ENCODE measurements at regions not wholly inside any gene's neighbourhood (a gene's known extent, or its start where the extent isn't known, plus 50 kb on each side); places are given as distances from the start of the nearest gene placed in this dataset.
"Not testable (repeated sequence)": the region's sequence is repeated elsewhere in the genome, so short reads cannot be mapped to it uniquely, and the experiment has no call there.

DNA sequence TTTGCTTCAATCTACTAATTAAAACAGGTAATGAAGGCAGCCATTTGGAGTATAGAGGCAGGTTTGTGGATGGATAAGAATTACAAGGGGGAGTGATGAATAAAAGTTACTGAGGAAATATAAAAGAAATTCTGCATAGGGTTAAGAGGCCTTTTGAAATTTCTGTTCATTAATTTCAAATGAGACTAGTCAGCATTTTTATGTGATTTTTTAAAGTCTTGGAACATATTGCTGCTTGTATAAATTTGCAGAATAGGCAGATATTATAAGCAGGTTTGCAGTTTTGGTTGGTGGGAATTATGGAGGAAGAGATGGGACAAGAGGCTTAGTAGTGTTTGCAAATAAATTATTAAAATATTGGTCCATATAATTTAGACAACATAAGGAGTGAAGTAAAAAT, 750.4 kb upstream of the AGA start:
- no peak for DNase-seq

DNA sequence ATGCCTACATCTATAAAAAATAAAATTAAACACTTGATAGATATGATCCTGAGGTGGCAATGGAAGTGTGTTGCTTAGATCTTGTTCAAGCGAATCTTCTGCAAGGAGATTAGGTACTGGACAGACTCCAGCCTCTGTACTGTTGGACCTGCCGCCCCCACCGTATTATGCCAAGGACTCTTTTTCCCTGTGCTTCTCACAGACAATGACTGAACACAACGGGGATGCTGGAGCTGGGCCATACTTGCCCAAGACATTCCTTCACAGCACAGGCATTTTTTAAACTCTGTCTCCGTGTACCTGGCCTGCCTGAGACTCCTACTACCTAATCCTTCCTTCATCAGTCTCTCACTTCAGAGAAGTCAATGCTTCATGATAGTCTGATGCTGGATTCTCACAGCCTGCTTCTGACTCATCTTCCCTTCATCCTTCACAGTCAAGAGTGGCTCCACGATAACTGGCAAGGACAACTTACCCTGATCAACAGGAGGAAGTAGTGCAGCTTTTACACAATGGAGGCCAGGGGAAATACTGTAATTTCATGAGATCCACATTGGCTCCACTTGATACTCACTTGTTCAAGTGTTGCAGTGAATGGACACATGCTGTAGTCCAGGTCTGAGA, 754.6 kb upstream of the AGA start:
- DNase-seq, result no peak

DNA sequence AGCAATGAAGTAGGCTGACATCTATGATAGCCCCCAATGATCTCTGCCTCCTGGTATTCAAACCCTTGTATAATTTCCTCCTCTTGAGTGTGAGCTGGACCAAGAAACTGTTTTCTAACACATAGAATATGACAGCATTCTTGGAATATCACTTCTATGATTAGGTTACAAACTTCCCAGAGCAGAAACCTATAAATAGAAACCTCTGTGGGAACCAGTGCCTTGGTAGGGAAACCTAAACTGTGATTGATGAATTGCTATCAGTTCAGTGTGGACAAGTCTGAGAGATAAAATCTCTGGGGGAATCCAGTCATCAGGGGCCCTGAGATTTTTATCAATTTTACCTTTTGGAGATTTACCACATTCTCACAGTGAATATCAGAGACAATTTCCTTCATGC, 756.5 kb upstream of the AGA start:
- DNase-seq, result no peak

DNA sequence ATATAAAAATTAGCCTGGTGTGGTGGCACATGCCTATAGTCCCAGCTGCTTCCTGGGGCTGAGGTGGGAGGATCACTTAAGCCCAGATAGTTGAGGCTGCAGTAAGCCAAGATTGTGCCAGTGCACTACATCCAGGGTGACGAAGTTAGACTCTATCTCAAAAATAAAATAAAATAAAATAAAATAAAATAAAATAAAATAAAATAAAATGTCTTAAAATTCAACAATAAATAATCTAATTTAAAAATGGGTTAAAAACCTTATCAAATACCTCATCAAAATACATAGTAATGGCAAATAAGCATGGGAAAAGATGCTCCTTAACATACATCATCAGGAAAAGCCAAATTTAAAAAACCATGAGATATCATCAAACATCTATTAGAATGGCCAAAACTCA, 760.2 kb upstream of the AGA start:
- no peak for DNase-seq

DNA sequence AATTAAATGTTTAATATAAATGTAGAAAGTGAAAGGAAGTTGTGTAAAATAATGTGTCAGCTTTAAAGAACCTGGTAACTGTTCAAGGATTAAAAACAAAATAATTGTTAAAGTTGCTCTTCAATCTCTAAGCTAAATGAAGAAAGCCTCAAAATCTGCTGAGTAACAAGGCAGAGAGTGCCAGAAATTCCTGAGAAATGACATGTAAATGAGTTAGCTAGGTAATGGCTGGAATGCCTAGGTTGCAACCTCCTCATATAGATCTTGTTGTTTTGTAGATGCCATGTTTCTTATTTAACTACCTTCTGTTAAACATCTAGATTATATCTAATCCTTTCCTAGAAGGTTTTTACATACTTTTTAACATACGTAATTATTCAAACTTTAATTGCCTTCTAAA, 763.6 kb upstream of the AGA start:
- DNase-seq, result no peak

DNA sequence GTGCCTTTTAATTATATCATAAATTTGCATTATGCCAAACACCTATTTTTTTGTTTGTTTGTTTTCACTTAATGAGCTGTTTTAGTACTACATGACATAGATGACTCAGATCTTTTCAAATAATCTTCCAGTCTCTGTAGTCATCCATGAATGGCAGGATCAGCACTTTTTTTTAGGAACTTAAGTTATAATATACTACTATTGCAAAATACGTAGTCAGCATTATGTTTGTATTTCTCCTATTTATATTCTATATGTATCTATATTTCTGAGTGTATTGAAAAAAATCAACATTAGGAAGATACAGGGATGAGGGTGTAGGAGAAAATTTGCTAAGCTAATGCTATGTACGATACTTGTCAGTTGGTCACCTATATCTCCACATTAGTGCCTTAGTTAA, 773.1 kb upstream of the AGA start:
- DNase-seq, result no peak

DNA sequence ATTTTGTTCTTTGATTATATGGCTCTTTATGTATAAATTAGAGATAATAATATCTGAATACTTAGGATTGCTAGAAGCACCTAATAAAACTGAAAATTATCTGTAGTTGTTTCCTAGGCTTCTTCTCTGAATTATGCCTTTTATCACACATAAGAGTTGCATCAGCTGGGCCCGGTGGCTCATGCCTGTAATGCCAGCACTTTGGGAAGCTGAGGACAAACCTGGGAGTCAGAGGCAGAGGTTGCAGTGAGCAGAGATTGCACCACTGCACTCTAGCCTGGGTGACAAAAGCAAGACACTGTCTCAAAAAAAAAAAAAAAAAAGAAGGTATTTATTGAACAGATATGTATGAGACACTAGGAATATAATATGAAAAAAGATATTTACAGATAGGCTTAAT, 773.5 kb upstream of the AGA start:
- no peak for DNase-seq

DNA sequence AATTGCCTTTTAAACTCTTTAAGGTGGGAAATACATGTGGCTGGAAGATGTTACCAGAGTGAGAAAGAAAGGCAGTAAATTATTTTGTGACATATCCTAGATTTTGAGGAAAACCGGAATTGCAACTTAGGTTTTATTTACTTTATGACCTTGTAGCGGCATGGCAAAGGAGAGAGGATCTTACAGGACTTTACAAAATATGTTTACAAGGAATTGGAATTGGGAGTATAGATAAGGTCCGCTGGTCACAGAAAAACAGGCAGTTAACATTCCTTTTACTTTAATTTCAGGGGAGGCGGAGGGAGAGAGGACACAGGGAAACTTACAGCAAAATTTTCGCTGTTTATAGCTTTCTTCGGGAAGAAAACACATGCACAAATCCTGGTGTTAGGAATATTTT, 784.2 kb upstream of the AGA start:
- DNase-seq, result not testable (repeated sequence)

DNA sequence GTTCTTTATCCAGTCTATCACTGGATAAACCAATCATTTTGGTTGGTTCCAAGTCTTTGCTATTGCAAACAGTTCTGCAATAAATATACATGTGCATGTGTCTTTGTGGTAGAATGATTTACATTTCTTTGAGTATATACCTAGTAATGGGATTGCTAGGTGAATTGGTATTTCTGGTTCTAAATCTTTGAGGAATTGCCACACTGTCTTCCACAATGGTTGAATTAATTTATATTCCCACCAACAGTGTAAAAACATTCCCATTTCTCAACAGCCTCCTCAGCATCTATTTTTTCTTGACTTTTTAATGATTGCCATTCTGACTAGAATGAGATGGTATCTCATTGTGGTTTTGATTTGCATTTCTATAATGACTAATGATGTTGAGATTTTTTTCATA, 791.7 kb upstream of the AGA start:
- no peak for DNase-seq

DNA sequence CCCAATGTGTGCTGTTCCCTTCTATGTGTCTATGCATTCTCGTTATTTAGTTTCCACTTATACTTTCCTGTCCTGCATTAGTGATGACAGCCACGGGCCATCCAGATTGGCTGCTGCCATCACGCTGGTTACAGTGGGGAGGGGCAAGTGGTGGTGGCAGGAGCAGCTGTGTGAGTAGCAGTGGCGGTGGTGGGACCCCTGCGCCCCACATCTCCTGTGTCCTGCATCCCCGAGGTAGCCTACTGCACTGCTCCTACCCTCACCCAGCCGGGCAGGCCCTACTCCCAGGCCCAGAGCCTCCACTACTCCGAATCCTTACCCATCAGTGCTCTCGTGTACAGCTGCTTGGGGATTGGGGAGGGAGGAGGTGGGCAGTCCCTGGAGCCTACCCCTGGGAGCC, 798.7 kb upstream of the AGA start:
- DNase-seq, result no peak

DNA sequence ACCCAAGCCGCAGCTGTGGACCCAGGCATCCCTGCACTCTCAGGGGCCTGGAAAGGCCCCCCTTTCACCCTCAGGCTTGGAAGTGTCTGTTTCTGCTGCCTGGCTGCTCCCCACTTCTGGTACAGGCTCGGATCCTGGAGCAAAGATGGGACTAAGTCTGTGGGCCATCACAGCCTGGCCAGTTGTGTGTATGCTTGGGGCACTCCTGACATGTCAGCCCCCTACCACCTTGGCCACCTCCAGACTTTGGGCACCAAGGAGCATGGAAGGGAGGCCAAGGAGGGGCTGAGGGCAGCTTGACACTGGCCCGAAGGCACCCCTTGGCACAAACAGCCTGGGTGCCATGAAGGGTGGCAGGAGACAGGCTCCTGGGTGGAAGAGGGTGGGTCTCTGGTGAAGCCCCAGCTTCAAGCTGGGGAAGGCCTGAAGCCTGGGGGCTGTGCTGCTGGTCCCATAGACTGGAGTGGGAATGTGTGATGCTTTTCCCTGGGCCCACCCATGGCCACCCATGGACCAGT, 799.4 kb upstream of the AGA start:
- DNase-seq, result no peak

DNA sequence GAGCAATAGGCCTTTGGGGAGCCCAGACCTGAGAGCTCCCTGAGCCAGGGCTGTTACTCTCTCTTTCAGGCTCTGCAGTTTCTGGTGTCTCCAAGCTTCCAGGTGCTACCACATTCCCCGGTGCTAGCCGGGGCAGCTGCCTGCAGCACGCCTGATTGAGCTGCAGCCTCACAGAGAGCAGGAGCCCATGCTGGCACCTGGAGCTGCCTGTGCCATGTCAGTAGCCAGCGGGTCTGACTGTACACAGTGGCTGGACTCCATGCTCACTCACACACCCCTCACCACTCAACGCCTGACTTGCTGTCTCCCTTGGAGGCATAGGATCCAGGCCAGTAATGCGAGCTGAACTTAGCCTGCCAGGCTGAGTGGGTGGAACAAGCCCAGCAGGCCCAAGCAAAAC, 800.4 kb upstream of the AGA start:
- no peak for DNase-seq

DNA sequence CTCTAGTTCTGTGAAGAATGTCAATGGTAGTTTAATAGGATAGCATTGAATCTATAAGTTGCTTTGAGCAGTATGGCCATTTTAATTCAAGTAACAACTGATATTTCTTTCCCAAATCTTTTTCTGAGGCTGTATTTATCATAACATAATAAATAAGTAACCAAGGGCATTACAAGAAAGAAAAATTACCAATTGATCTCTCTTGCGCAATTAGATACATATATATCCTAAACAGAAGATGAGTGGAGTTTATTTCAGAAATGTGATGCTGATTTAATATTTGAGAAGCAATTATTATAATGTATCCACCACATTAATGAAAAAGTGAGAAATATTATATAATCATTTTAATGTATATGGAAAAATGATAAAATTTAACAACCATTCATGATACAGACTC, 802.5 kb upstream of the AGA start:
- DNase-seq, result no peak

DNA sequence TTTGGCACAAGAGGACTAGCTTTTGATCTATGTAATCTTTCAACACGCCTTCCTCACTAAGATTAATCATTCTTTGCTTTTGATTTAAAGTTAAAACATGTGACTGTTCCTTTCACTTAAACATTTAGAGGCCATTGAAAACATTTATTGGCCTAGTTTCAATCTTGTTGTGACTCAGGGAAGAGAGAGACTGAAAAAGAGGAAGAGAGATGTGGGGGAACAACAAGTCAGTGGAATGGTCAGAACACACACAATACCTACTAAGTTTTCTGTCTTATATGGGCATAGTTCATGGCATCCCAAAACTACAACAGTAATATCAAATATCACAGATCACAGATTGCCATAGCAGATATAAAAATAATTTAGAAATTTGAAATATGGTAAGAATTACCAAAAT, 812.9 kb upstream of the AGA start:
- DNase-seq, result no peak

DNA sequence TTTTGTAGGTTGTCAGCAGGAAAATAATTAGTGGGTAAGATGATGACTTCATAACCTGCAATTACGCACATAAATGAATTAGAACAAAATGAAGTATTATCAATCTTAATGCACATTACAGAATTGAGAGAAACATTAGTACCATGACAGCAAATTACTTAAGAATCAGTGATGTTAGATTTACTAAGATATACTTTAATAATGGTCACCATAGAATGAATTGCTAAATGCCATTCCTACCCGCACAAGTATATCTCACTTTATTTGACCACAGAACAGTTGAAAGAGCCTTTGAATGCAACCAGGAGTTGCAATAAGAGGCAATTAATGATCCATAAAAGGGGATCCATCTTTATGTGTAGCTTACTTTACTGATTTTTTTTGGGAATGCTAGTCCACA, 816.4 kb upstream of the AGA start:
- no peak for DNase-seq

DNA sequence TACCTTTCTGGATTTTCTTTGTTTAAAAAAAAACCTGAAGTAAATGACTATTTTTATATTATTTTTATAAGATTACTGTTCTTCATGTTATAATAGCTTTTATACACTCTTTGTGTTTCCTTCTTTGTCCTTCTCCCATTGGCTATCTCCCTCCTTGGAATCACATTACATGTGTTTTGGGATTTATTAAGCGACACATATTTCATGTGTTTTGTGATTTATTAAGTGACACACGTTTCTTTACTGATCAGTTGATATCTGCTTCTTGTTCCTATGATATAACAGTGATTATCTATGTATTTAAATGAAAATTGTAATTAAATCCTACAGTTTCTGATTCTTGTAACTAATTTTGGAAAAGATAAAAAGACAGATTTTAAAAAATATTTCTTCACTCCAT, 817.3 kb upstream of the AGA start:
- no peak for DNase-seq

DNA sequence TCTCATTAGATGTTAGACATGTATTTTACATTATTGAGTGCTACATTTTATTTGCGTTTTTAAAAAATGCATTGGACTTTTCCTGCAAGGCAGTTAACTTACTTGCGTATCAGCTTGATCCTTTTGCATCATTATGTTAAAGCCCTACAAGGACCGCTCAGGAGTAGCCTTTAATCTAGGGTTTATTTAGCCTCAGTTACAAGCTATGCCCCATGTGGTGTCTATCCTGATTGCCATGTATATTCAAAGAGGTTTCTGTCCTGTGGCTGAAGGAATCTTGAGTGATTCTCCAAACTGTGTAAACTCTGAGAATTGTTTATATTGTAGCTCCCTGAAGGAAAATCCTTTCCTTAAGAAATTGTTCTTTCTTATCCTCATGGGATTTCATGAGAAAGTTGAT, 821.8 kb upstream of the AGA start:
- no peak for DNase-seq

DNA sequence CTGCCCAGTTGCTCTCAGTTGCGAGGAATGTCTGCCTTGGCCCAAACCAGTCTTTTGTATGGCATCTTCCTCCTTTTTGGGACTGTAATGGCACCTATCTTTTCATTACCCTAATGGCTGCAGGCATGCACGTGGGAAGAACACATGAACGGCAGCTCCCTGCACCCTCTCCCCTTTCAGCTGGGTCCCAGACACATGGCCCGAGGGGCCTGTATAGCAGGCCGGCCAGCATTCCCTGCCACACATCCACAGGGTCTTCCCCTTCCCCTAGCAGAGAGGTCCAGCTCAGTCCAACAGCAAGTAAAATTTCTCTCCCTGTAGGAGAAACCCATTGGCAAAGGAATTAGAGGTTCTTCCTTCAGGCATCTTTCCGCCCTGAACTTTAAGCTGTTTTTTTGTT, 829.1 kb upstream of the AGA start:
- no peak for DNase-seq

DNA sequence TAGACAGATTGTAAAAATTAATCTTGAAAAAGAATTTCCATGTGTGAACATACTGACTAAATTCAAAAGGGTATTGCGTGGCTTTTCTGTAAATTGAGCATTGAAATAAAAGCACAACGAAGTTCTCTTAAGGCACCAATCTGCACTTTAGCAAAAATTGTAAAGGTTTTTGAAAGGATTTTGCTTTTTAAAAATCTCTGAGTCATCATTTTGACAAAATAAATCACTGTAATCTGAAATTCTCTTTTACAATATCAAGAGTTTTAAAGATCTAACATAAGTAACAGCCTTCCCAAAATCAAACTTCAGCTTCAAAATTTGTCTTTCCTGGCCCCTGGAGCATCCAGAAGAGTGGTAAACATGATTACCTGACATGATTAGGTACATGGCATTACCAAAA, 830.9 kb upstream of the AGA start:
- no peak for DNase-seq

DNA sequence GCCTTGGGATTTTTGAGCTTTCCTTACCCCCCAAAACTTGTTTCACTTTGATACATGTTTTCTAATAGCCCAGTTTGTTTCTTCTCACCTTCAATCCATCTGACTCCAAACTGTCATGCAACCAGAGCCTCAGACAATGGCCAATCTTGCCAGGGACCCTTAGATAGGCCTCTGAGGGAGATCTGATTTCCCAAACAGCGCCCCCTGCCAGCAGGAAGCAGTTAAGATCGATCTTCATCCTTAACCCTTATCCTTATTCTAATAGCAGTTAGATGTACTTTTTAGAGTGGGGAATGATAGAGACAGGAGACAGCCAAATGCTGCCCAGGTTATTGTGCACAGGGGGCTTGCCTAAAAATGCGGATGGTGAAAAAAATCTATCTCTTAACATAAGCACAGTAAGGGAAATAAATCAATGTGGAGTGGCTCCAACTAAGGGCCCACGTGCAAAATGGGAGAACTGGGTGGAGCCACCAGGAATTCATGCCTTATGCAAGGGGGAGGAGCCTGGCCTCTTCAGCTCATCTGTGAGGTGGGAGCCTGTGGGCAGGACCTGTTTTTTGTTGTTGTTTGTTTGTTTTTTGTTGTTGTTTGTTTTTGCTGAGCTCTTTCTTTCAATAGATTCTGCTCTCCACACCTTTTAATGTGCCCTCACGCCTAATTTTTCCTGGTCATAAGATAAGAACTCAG, 833.6 kb upstream of the AGA start:
- no peak for DNase-seq

DNA sequence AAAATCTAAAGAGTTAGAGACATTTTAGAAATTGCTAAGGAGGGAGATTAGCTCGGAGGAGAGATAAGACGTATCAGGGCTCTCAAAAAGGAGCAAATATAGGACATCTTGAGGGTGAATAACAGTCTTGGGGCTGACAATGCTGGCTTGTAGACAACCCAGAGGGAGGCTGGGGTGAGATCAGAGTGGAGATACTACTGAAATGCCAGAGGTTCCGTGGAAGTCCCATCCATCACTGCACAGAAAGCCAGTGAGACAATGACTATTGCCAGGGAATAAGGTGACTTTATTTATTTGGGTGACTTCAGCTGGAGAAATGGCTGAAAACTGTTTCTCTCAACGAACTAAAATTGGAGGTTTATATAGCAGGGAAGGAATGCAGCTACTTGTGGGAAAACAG, 838.1 kb upstream of the AGA start:
- DNase-seq, result no peak

DNA sequence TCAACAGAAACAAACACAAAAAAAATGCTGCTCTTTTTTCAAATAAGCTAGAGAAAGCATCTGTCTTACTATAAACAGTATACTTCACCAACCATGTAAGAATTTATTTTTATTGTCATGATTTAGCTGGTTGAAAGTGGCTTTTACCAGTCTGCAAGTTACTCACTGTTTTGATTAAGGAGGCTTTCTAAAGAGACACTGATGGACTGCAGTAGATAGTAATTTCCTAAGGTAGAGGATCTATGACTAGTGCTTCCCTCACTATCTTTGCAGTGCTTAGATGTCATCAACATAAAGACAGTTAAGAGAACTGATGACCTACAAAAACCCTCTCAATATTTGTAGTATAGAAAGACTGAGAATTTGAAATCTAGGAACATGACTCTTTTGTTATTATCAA, 846.2 kb upstream of the AGA start:
- DNase-seq, result no peak

DNA sequence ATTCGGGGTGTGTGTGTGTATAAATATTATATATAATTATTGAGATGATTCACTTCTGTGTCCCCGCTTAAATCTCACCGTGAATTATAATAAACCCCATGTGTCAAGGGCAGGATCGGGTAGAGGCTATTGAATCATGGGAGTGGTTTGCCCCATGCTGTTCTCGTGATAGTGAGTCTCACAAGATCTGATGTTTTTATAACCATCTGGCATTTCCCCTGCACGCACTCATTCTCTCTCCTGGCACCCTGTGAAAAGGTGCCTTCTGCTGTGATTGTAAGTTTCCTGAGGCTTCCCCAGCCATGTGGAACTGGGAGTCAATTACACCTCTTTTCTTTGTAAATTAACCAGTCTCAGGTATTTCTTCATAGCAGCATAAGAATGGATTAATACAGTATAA, 851.4 kb upstream of the AGA start:
- DNase-seq, result no peak

DNA sequence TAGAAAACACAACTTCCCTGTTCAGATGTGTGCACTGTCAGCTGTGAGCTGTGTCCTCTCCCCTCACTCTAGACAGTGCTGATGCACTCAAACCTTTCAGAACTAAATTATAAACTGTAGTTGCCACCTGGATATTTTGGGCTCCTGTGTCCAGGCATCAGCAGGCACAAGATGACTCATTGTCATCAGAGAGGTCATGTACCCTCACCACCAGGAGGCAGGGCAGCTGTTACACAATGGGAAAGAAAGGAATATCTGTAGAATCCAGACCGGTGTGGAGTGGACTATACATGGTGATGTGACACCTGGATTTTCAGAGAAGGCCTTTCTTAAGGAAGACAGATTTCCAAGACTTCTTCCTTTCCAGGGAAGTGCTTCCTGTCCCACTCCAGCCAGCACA, 854.4 kb upstream of the AGA start:
- no peak for DNase-seq

DNA sequence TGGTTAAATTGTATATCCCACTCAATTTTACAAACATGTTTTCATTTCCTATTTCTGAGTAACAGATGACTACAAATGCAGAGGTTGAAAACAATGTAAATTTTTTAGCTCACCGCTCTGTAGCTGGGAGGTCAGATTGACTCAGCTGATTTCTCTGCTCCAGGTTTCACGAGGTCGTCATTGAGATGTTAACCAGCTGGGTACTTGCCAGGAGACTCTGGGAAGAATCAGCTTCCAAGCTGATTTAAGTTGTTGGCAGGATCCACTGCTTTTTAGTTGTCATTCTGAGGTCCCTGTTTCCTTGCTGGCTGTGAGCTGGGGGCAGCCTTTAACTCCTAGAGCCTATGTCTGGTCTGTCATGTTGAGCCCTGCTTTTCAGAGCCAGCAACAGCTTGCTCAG, 864.3 kb upstream of the AGA start:
- no peak for DNase-seq

Data from suppressor macrophage treated with lipopolysaccharide for 1 hour (primary cell).